ENCODE measurements at regions not wholly inside any gene's neighbourhood (a gene's known extent, or its start where the extent isn't known, plus 50 kb on each side); places are given as distances from the start of the nearest gene placed in this dataset.

GRCh38 chr1:54488779-54489626 lies 59.0 kb upstream of the ACOT11 start (continued):
- TF ChIP-seq ZBED1 (IDR thresholded peaks at IDR 0.05) (no peak), TRIM24 (IDR thresholded peaks at IDR 0.05) (0 out of 4 replicates have a peak, but pooled peaks of 1 of the 2 experiments have one; percentile 6), HMG20A (CRISPR knock-in tag; conservative IDR thresholded peaks at IDR 0.05) (no peak), RFX7 (CRISPR knock-in tag; IDR thresholded peaks at IDR 0.05) (no peak), SMARCA4 (IDR thresholded peaks at IDR 0.05) (peak; percentile 83), THRB (CRISPR knock-in tag; conservative IDR thresholded peaks at IDR 0.05) (no peak), MITF (IDR thresholded peaks at IDR 0.05) (no peak), ZNF511 (CRISPR knock-in tag; IDR thresholded peaks at IDR 0.05) (no peak), DNMT1 (IDR thresholded peaks at IDR 0.05) (no peak), ZNF121 (CRISPR knock-in tag; conservative IDR thresholded peaks at IDR 0.05) (no peak), ZNF407 (IDR thresholded peaks at IDR 0.05; ENCODE audit: low read depth) (no peak), BRF2 (IDR thresholded peaks at IDR 0.05; ENCODE audit: borderline replicate concordance, insufficient read depth, insufficient read length) (no peak), BRD4 (IDR thresholded peaks at IDR 0.05) (peak; percentile 83; the same call in 1 of the 2 replicates), NFE2L1 (tag; IDR thresholded peaks at IDR 0.05; ENCODE audit: borderline replicate concordance, low read depth) (no peak)

Data from K562 (cell line).